GM12801 (cell line): ENCODE measurements at regions not wholly inside any gene's neighbourhood (a gene's known extent, or its start where the extent isn't known, plus 50 kb on each side); places are given as distances from the start of the nearest gene placed in this dataset.

Experiments used
- TF ChIP-seq, protein P1 (sequence below): IDR thresholded peaks from one replicate; pipeline ENCODE4 v1.5.1; 2011; ENCODE audit warnings: control low read depth; ENCODE audit not compliant: insufficient read length; ENCODE audit errors: extremely low read depth

DNA sequence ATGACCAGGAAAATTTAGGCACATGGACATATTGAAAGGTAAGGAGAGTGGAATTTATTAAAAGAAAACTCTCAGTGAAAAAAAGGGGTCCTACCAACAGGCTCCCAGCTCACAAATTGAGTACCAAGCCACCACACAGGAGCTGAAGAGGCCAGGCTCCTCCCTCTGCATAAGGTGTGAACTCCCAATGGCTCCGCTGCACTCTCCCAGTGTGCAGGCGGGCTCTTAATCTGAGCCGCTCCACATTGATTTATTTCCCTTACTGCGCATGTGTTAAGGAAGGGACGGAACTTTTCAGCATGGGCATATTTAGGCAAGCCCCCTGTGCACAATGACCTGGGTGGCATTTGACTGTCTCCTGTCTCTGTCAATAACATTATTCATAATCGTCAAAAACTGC, 68.6 kb upstream of the PLEKHG7 start:
- TF ChIP-seq, protein P1, sequence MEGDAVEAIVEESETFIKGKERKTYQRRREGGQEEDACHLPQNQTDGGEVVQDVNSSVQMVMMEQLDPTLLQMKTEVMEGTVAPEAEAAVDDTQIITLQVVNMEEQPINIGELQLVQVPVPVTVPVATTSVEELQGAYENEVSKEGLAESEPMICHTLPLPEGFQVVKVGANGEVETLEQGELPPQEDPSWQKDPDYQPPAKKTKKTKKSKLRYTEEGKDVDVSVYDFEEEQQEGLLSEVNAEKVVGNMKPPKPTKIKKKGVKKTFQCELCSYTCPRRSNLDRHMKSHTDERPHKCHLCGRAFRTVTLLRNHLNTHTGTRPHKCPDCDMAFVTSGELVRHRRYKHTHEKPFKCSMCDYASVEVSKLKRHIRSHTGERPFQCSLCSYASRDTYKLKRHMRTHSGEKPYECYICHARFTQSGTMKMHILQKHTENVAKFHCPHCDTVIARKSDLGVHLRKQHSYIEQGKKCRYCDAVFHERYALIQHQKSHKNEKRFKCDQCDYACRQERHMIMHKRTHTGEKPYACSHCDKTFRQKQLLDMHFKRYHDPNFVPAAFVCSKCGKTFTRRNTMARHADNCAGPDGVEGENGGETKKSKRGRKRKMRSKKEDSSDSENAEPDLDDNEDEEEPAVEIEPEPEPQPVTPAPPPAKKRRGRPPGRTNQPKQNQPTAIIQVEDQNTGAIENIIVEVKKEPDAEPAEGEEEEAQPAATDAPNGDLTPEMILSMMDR: no peak

DNA sequence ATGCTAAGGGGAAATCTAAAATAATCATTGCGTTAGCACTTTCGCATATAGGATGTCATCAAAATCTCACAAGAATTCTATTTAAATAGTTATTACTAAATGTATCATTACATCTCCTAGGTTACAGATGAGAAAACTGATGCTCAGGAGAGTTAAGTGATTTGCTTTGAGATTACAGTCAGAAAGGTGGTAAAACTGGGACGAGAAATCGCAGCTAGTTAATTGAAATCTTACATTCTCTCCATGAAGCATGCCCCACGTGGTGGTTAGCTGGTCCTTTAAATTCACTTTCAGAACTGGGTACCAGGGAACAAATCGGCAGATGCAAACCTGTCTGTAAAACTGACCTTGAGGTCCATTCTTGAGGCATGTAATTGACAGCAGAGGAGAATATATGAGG, 71.8 kb upstream of the PLEKHG7 start:
- TF ChIP-seq, protein P1: no peak

DNA sequence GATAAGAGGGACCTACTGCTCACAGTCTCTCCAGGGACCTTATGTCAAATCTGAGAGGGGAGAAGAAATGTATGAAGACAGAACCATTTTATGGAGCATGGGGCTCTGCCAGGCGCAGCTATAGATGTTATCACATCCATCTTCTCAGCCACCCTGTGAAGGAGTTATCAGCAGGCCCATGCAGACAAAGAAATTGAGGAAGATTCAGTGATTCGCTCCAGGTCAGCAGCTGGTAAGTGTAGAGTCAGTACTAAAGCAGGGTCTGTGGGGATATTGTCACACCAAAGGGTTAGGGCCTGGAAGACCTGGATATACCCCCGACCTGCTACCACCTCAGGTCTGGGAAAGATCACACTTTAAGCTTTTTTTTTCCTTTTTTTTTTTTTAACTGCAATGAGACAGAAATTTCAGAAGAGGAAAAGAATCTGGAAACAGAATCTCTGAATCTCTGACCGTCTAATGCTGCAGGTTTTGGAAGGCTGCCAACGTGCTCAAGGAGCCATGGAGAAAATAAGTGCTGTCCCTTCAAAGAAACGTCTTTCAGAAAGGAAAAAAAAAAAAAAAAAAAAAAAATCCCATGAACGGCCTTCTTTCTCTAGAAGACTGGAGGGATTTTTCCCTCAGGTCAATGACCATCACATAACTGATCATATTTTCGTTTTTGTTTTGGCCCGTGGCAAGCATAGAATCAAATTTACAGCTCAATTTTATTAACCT, 73.3 kb upstream of the PLEKHG7 start:
- TF ChIP-seq, protein P1: no peak

DNA sequence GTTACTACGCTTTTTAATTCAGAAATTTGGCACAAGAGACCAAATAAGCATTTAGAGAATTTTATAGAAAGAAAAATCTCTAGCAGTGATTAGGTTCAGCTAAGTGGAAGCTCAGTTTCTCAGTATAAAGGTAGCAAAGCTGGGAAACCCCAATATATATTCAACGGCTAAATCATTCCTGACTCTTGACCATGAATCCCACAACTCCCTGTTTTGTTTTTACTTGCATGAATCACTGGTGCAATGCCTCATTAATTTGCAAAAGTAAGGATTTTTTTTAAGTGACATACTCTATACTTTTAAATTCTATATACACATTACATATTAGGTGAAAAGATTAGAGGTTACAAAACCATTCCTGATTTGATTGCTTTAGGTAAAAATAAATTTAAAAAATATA, 74.3 kb upstream of the PLEKHG7 start:
- TF ChIP-seq, protein P1: no peak

DNA sequence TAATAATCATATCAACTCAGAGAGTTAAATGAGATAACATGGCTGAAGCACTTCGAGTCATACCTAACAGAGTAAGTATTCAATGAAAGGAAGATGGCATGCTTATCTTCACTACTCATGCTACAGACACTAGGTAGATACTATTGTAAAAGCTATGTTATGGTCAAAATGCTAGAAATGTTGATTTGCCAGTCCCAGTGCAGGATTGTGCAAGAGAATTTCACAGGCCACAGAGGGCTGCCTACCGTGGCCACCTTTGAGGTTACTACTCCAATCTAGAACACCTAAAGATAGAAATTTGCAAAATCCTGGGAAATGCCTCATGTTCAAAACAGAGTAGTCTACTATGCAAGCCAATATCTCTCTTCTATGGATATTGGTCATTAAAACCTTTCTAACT, 75.3 kb upstream of the PLEKHG7 start:
- TF ChIP-seq, protein P1: no peak

DNA sequence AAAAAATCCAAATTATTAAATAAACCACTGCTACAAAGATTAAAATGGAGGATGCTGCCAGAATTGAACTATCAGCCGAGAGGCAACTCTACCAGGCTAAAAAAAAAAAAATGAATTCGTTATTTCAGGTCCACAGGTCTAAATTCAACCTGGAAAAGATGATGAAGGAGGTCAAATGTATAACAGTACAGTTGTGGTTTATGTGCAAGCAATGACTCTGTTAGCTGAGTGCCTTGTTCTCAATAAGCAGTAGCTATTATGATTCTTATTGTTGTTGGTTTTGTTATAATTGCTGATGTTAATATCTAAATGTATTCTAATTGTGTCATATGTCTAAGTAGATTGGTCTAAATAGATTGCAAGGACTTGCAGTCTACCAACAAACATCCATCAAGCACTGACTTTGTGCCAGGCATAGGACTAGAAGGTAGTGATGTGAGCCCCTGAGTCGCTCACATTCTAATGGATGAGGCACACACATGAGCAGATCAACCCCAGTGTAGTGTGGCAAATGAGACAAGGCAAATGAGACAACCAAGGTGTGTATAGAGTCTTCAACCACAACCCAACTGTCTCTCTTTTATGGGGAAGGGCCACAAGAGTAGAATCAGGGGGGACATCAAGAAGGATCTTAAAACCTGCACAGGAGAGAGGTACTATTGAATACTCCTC, 77.0 kb upstream of the PLEKHG7 start:
- TF ChIP-seq, protein P1: no peak

DNA sequence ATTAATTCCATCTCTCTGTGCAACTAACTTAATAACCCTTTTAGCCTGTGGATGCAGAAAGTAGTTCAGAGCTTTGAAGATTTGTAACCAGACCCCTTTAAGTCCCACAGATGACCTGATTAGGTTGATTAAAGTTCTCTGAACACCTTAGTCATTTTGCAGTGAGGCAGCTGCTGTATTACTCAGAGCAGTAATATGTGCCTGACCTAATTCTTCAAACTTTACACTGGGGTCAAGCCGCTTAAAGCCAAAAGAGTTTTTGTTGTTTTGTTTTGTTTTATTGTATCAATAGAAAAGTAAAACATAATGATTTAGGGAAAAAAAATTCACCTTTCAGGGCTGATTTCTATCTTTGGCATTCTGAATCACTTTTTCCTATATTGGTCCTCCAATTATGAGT, 78.6 kb upstream of the PLEKHG7 start:
- TF ChIP-seq, protein P1: no peak
